ENCODE measurements at regions not wholly inside any gene's neighbourhood (a gene's known extent, or its start where the extent isn't known, plus 50 kb on each side); places are given as distances from the start of the nearest gene placed in this dataset.

DNA sequence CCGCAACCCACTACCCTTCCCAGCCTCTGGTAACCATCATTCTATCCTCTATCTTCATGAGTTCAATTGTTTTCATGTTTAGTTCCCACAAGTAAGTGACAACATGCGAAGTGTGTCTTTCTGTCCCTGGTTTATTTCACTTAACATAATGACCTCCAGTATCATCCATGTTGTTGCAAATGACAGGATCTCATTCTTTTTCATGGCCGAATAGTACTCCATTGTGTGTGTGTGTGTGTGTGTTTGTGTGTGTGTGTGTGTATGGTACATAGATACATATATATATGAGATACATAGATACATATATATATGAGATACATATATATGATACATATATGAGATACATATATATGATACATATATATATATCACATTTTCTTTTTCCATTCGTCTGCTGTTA, 196.3 kb upstream of the STK17B start (continued):
- TF ChIP-seq, protein P1, sequence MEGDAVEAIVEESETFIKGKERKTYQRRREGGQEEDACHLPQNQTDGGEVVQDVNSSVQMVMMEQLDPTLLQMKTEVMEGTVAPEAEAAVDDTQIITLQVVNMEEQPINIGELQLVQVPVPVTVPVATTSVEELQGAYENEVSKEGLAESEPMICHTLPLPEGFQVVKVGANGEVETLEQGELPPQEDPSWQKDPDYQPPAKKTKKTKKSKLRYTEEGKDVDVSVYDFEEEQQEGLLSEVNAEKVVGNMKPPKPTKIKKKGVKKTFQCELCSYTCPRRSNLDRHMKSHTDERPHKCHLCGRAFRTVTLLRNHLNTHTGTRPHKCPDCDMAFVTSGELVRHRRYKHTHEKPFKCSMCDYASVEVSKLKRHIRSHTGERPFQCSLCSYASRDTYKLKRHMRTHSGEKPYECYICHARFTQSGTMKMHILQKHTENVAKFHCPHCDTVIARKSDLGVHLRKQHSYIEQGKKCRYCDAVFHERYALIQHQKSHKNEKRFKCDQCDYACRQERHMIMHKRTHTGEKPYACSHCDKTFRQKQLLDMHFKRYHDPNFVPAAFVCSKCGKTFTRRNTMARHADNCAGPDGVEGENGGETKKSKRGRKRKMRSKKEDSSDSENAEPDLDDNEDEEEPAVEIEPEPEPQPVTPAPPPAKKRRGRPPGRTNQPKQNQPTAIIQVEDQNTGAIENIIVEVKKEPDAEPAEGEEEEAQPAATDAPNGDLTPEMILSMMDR (conservative IDR thresholded peaks at IDR 0.05; ENCODE audit: low read depth in 2 of 2): no peak

GRCh38 chr2:196368546-196369225, 197.3 kb upstream of the STK17B start:
- no peaks in the 10 kb centered on the region; the same call in 1 of the 2 replicates for H4K20me1 ChIP-seq (replicated peaks; ENCODE audit: insufficient read depth)
- no peaks in the 10 kb centered on the region for H3K9me2 ChIP-seq (ENCODE audit: insufficient read depth)
- no peak overlapping the region for H3K4me3 ChIP-seq
- H2AFZ ChIP-seq: no peak overlapping the region
- H3K4me3 Mint-ChIP-seq: no peak overlapping the region
- H3K4me2 ChIP-seq: no peak overlapping the region
- H3K9me3 Mint-ChIP-seq: no peaks in the 10 kb centered on the region
- ATAC-seq: no peak
- peaks cover 2% of the 10 kb centered on the region; the same call in 1 of the 3 replicates for H3K4me1 Mint-ChIP-seq
- no peak overlapping the region for H3K27ac ChIP-seq (ENCODE audit: low read depth)
- peaks cover 6% of the 10 kb centered on the region for H3K27me3 Mint-ChIP-seq (ENCODE audit: insufficient read depth, low read depth, poor library complexity)
- no peak for DNase-seq (ENCODE audit: low spot score)
- no peaks in the 10 kb centered on the region for H3K4me1 ChIP-seq (ENCODE audit: insufficient read depth)
- no peaks in the 10 kb centered on the region for H3K79me2 ChIP-seq (replicated peaks; ENCODE audit: insufficient read depth)
- no peaks in the 10 kb centered on the region for H3K36me3 ChIP-seq (ENCODE audit: insufficient read depth)
- H3K27ac Mint-ChIP-seq: no peak overlapping the region
- H3K27me3 ChIP-seq (ENCODE audit: insufficient read depth): no peaks in the 10 kb centered on the region
- H3K36me3 Mint-ChIP-seq (ENCODE audit: low read depth): no peaks in the 10 kb centered on the region
- H3F3A ChIP-seq (replicated peaks; ENCODE audit: low read depth): no peaks in the 10 kb centered on the region
- TF ChIP-seq, protein P1 (conservative IDR thresholded peaks at IDR 0.05; ENCODE audit: low read depth in 2 of 2): no peak
- no peak for TF ChIP-seq CREB1 (CRISPR knock-in tag; IDR thresholded peaks at IDR 0.05; ENCODE audit: low read depth)
- no peak for TF ChIP-seq EZH2phosphoT487 (IDR thresholded peaks at IDR 0.05; ENCODE audit: unreplicated experiment)
- no peak for TF ChIP-seq JUNB (IDR thresholded peaks at IDR 0.05; ENCODE audit: unreplicated experiment)
- TF ChIP-seq NANOG (IDR thresholded peaks at IDR 0.05; ENCODE audit: borderline replicate concordance): no peak
- TF ChIP-seq EZH2 (IDR thresholded peaks at IDR 0.05; ENCODE audit: low read depth, unreplicated experiment): no peak
- no peak for TF ChIP-seq REST (IDR thresholded peaks at IDR 0.05; ENCODE audit: unreplicated experiment)
- TF ChIP-seq ZNF331 (CRISPR knock-in tag; IDR thresholded peaks at IDR 0.05; ENCODE audit: low read depth): no peak
- TF ChIP-seq, protein P2, sequence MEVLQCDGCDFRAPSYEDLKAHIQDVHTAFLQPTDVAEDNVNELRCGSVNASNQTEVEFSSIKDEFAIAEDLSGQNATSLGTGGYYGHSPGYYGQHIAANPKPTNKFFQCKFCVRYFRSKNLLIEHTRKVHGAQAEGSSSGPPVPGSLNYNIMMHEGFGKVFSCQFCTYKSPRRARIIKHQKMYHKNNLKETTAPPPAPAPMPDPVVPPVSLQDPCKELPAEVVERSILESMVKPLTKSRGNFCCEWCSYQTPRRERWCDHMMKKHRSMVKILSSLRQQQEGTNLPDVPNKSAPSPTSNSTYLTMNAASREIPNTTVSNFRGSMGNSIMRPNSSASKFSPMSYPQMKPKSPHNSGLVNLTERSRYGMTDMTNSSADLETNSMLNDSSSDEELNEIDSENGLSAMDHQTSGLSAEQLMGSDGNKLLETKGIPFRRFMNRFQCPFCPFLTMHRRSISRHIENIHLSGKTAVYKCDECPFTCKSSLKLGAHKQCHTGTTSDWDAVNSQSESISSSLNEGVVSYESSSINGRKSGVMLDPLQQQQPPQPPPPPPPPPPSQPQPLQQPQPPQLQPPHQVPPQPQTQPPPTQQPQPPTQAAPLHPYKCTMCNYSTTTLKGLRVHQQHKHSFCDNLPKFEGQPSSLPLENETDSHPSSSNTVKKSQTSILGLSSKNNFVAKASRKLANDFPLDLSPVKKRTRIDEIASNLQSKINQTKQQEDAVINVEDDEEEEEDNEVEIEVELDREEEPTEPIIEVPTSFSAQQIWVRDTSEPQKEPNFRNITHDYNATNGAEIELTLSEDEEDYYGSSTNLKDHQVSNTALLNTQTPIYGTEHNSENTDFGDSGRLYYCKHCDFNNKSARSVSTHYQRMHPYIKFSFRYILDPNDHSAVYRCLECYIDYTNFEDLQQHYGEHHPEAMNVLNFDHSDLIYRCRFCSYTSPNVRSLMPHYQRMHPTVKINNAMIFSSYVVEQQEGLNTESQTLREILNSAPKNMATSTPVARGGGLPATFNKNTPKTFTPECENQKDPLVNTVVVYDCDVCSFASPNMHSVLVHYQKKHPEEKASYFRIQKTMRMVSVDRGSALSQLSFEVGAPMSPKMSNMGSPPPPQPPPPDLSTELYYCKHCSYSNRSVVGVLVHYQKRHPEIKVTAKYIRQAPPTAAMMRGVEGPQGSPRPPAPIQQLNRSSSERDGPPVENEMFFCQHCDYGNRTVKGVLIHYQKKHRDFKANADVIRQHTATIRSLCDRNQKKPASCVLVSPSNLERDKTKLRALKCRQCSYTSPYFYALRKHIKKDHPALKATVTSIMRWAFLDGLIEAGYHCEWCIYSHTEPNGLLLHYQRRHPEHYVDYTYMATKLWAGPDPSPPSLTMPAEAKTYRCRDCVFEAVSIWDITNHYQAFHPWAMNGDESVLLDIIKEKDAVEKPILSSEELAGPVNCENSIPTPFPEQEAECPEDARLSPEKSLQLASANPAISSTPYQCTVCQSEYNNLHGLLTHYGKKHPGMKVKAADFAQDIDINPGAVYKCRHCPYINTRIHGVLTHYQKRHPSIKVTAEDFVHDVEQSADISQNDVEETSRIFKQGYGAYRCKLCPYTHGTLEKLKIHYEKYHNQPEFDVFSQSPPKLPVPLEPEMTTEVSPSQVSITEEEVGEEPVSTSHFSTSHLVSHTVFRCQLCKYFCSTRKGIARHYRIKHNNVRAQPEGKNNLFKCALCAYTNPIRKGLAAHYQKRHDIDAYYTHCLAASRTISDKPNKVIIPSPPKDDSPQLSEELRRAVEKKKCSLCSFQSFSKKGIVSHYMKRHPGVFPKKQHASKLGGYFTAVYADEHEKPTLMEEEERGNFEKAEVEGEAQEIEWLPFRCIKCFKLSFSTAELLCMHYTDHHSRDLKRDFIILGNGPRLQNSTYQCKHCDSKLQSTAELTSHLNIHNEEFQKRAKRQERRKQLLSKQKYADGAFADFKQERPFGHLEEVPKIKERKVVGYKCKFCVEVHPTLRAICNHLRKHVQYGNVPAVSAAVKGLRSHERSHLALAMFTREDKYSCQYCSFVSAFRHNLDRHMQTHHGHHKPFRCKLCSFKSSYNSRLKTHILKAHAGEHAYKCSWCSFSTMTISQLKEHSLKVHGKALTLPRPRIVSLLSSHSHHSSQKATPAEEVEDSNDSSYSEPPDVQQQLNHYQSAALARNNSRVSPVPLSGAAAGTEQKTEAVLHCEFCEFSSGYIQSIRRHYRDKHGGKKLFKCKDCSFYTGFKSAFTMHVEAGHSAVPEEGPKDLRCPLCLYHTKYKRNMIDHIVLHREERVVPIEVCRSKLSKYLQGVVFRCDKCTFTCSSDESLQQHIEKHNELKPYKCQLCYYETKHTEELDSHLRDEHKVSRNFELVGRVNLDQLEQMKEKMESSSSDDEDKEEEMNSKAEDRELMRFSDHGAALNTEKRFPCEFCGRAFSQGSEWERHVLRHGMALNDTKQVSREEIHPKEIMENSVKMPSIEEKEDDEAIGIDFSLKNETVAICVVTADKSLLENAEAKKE (CRISPR knock-in tag; IDR thresholded peaks at IDR 0.05): no peak
- TF ChIP-seq STAT1 (IDR thresholded peaks at IDR 0.05; ENCODE audit: unreplicated experiment): no peak
- TF ChIP-seq POLR2AphosphoS5 (IDR thresholded peaks at IDR 0.05; ENCODE audit: low read depth): no peak

Measured in GM23338 (cell line).